Parathyroid adenoma (tissue), 2 donors: ENCODE measurements at regions not wholly inside any gene's neighbourhood (a gene's known extent, or its start where the extent isn't known, plus 50 kb on each side); places are given as distances from the start of the nearest gene placed in this dataset.
"Not testable (repeated sequence)": the region's sequence is repeated elsewhere in the genome, so short reads cannot be mapped to it uniquely, and the experiment has no call there.

Experiments
- H2AFZ ChIP-seq: fragments of 300-600 bp; sonication (generic); one replicate; pipeline ENCODE4 v1.7.0; 2017; ENCODE audit warnings: antibody characterized with exemption, mild to moderate bottlenecking
- H3K27ac ChIP-seq: fragments of 300-600 bp; sonication (generic); one replicate; pipeline ENCODE4 v1.7.0; 2017
- H3K27me3 ChIP-seq: fragments of 300-600 bp; sonication (generic); one replicate; pipeline ENCODE4 v1.7.0; 2017; ENCODE audit warnings: low read length; ENCODE audit not compliant: control insufficient read depth, insufficient read depth
- H3K36me3 ChIP-seq: fragments of 300-600 bp; sonication (generic); one replicate; pipeline ENCODE4 v1.7.0; 2017; ENCODE audit warnings: low read length; ENCODE audit not compliant: control insufficient read depth, insufficient read depth
- H3K4me1 ChIP-seq: fragments of 300-600 bp; sonication (generic); one replicate; pipeline ENCODE4 v1.7.0; 2017; ENCODE audit warnings: control low read depth
- H3K4me2 ChIP-seq: fragments of 300-600 bp; sonication (generic); one replicate; pipeline ENCODE4 v1.7.0; 2017; ENCODE audit warnings: low read length
- H3K4me3 ChIP-seq: fragments of 300-600 bp; sonication (generic); one replicate; pipeline ENCODE4 v1.7.0; 2017; ENCODE audit warnings: low read depth, low read length
- H3K79me2 ChIP-seq: fragments of 300-600 bp; sonication (generic); one replicate; pipeline ENCODE4 v1.7.0; 2017; ENCODE audit warnings: control low read depth
- H3K9ac ChIP-seq: fragments of 300-600 bp; sonication (generic); one replicate; pipeline ENCODE4 v1.7.0; 2017; ENCODE audit warnings: mild to moderate bottlenecking
- H3K9me3 ChIP-seq: fragments of 300-600 bp; sonication (generic); one replicate; pipeline ENCODE4 v1.7.0; 2017; ENCODE audit warnings: low read length; ENCODE audit not compliant: control insufficient read depth
- CTCF ChIP-seq: fragments of 300-600 bp; sonication (generic); IDR thresholded peaks from one replicate; pipeline ENCODE4 v1.7.0; 2017; ENCODE audit warnings: antibody characterized with exemption, mild to moderate bottlenecking
- donor health status: primary hyperparathyroidism.

GRCh38 chr9:108033976-108034964, 544.7 kb upstream of the KLF4 start:
- H2AFZ ChIP-seq, result no peak overlapping the region
- H3K79me2 ChIP-seq, result no peaks in the 10 kb centered on the region
- H3K4me1 ChIP-seq, result no peaks in the 10 kb centered on the region
- H3K9me3 ChIP-seq, result no peaks in the 10 kb centered on the region
- no peak overlapping the region for H3K27ac ChIP-seq
- H3K36me3 ChIP-seq, result no peaks in the 10 kb centered on the region
- H3K27me3 ChIP-seq, result no peaks in the 10 kb centered on the region
- H3K4me2 ChIP-seq, result no peak overlapping the region
- H3K4me3 ChIP-seq, result no peak overlapping the region
- no peak for TF ChIP-seq CTCF
- no peak overlapping the region for H3K9ac ChIP-seq

GRCh38 chr9:108032079-108032478, 542.5 kb upstream of the KLF4 start:
- not testable (repeated sequence) for H3K27me3 ChIP-seq, H3K9ac ChIP-seq, H3K4me3 ChIP-seq, H3K79me2 ChIP-seq, H3K27ac ChIP-seq, H3K4me2 ChIP-seq, H2AFZ ChIP-seq, H3K36me3 ChIP-seq, H3K4me1 ChIP-seq, H3K9me3 ChIP-seq

- not testable (repeated sequence) for H3K27ac ChIP-seq, H3K4me2 ChIP-seq, H3K79me2 ChIP-seq, H3K9me3 ChIP-seq, H3K4me1 ChIP-seq, H3K36me3 ChIP-seq, H3K9ac ChIP-seq, H3K27me3 ChIP-seq, H3K4me3 ChIP-seq, H2AFZ ChIP-seq
These were observed 541.7 kb upstream of the KLF4 start for GRCh38 chr9:108031221-108031620.

GRCh38 chr9:108026718-108027117, 537.1 kb upstream of the KLF4 start:
- H2AFZ ChIP-seq, H3K27ac ChIP-seq, H3K9ac ChIP-seq, H3K79me2 ChIP-seq, H3K27me3 ChIP-seq, H3K4me3 ChIP-seq, H3K4me1 ChIP-seq, H3K4me2 ChIP-seq, H3K36me3 ChIP-seq, H3K9me3 ChIP-seq: not testable (repeated sequence)

- Histone ChIP-seq H3K27ac (no peak overlapping the region), H3K27me3 (no peaks in the 10 kb centered on the region), H3K9ac (no peak overlapping the region), H3K9me3 (no peaks in the 10 kb centered on the region), H3K4me2 (no peak overlapping the region), H3K4me3 (no peak overlapping the region), H2AFZ (no peak overlapping the region), H3K4me1 (no peaks in the 10 kb centered on the region), H3K36me3 (no peaks in the 10 kb centered on the region), H3K79me2 (no peaks in the 10 kb centered on the region)
- no peak for TF ChIP-seq CTCF
These were observed 535.0 kb upstream of the KLF4 start for GRCh38 chr9:108024604-108025003.

GRCh38 chr9:108022246-108022935, 532.8 kb upstream of the KLF4 start:
- Histone ChIP-seq H3K4me1 (no peaks in the 10 kb centered on the region), H3K27ac (no peak overlapping the region), H3K4me3 (no peak overlapping the region), H3K27me3 (no peaks in the 10 kb centered on the region), H3K9ac (no peak overlapping the region), H2AFZ (no peak overlapping the region), H3K9me3 (no peaks in the 10 kb centered on the region), H3K36me3 (no peaks in the 10 kb centered on the region), H3K4me2 (no peak overlapping the region), H3K79me2 (no peaks in the 10 kb centered on the region)
- TF ChIP-seq CTCF, result no peak
